HG03342 (cell line): ENCODE measurements at regions not wholly inside any gene's neighbourhood (a gene's known extent, or its start where the extent isn't known, plus 50 kb on each side); places are given as distances from the start of the nearest gene placed in this dataset.

Source experiments
- ATAC-seq: cut with Tn5 transposase; IDR thresholded peaks from one replicate; pipeline ENCODE4 v1.9.1; 2021; ENCODE audit warnings: mild to moderate bottlenecking, moderate library complexity; ENCODE audit not compliant: unreplicated experiment

GRCh38 chr13:59458908-59459579, 704.7 kb downstream of the DIAPH3 start:
- no peak for ATAC-seq

GRCh38 chr13:59459972-59460371, 703.8 kb downstream of the DIAPH3 start:
- no peak for ATAC-seq

- ATAC-seq, result no peak
These were observed 702.3 kb downstream of the DIAPH3 start for GRCh38 chr13:59461411-59461810.

GRCh38 chr13:59463023-59463422, 700.7 kb downstream of the DIAPH3 start:
- ATAC-seq, result no peak

GRCh38 chr13:59464926-59465325, 698.8 kb downstream of the DIAPH3 start:
- no peak for ATAC-seq

- ATAC-seq, result no peak
These were observed 695.3 kb downstream of the DIAPH3 start for GRCh38 chr13:59468396-59468795.

GRCh38 chr13:59471106-59471505, 692.6 kb downstream of the DIAPH3 start:
- no peak for ATAC-seq

- ATAC-seq, result no peak
These were observed 691.6 kb downstream of the DIAPH3 start for GRCh38 chr13:59472134-59472533.

GRCh38 chr13:59474696-59475095, 689.0 kb downstream of the DIAPH3 start:
- no peak for ATAC-seq

GRCh38 chr13:59475911-59476310, 687.8 kb downstream of the DIAPH3 start:
- no peak for ATAC-seq

GRCh38 chr13:59476366-59476765, 687.4 kb downstream of the DIAPH3 start:
- ATAC-seq, result no peak

GRCh38 chr13:59477011-59477410, 686.7 kb downstream of the DIAPH3 start:
- no peak for ATAC-seq

- no peak for ATAC-seq
These were observed 684.8 kb downstream of the DIAPH3 start for GRCh38 chr13:59478908-59479307.

GRCh38 chr13:59479629-59480028, 684.1 kb downstream of the DIAPH3 start:
- no peak for ATAC-seq

- no peak for ATAC-seq
These were observed 683.1 kb downstream of the DIAPH3 start for GRCh38 chr13:59480396-59481259.

- no peak for ATAC-seq
These were observed 680.1 kb downstream of the DIAPH3 start for GRCh38 chr13:59483501-59484145.

GRCh38 chr13:59487883-59488282, 675.8 kb downstream of the DIAPH3 start:
- ATAC-seq, result no peak

GRCh38 chr13:59488436-59488835, 675.3 kb downstream of the DIAPH3 start:
- ATAC-seq, result no peak

GRCh38 chr13:59490651-59491050, 673.1 kb downstream of the DIAPH3 start:
- ATAC-seq, result no peak

GRCh38 chr13:59492030-59492636, 671.6 kb downstream of the DIAPH3 start:
- ATAC-seq, result no peak

- peak; percentile 45 for ATAC-seq
These were observed 670.2 kb downstream of the DIAPH3 start for GRCh38 chr13:59493436-59493965.
